ENCODE measurements at regions not wholly inside any gene's neighbourhood (a gene's known extent, or its start where the extent isn't known, plus 50 kb on each side); places are given as distances from the start of the nearest gene placed in this dataset.

- TF ChIP-seq CTCF (IDR thresholded peaks at IDR 0.05 in 8 of 11, conservative IDR thresholded peaks at IDR 0.05 in 3 of 11) (no peak), POLR2A (IDR thresholded peaks at IDR 0.05) (no peak)
Observed at GRCh38 chr18:78661316-78661715, 318.3 kb upstream of the SALL3 start.

Data from spleen (tissue), 7 donors.